HG03066 (cell line): ENCODE measurements at regions not wholly inside any gene's neighbourhood (a gene's known extent, or its start where the extent isn't known, plus 50 kb on each side); places are given as distances from the start of the nearest gene placed in this dataset.
"Not testable (repeated sequence)": the region's sequence is repeated elsewhere in the genome, so short reads cannot be mapped to it uniquely, and the experiment has no call there.

Experiments used
- ATAC-seq: cut with Tn5 transposase; IDR thresholded peaks from one replicate; pipeline ENCODE4 v1.9.1; 2021; ENCODE audit warnings: low read depth; ENCODE audit not compliant: unreplicated experiment

DNA sequence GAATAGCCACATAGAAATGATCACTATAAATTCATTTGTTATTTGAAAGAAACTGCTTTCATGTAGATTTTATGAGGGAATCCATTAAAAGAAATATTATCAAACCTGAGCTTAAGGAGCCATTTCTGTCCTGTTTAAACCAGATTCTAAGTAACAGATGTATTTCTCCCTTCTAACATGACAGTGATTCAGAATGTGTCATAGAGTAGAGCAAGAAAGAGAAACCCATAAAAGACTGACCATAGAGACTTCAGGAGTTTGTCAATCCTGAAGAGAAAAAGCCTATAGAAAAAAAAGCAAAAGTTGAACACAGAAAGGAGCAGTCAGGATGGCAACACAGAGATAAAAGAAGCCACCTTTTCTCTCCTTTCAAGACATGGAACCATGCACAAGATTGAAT is 390.6 kb downstream of the PRIM2 start:
- ATAC-seq, result not testable (repeated sequence)

GRCh38 chr6:57722546-57722945 is 405.1 kb downstream of the PRIM2 start:
- not testable (repeated sequence) for ATAC-seq

GRCh38 chr6:57723815-57724401 is 406.5 kb downstream of the PRIM2 start:
- ATAC-seq, result not testable (repeated sequence)

- not testable (repeated sequence) for ATAC-seq
Observed at GRCh38 chr6:57729407-57729806, 412.0 kb downstream of the PRIM2 start.

DNA sequence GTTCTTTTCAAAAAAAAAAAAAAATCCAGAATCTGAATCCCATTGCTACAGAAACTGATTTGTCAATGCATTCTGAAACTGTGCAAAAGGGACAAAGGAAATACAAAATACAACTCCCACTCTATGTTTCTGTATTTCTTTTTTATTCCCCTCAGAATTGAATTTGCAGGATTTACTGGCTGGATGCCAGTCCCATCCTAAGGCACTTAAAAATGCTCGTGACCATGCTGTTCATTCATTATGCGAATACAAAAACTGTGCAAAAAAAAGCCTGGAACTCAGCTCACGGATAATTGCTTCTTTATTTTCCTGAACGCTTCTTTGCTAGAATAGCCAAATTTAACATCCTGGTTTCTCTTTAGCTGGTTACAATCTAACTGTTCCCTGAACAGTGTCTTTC is 413.3 kb downstream of the PRIM2 start:
- not testable (repeated sequence) for ATAC-seq

DNA sequence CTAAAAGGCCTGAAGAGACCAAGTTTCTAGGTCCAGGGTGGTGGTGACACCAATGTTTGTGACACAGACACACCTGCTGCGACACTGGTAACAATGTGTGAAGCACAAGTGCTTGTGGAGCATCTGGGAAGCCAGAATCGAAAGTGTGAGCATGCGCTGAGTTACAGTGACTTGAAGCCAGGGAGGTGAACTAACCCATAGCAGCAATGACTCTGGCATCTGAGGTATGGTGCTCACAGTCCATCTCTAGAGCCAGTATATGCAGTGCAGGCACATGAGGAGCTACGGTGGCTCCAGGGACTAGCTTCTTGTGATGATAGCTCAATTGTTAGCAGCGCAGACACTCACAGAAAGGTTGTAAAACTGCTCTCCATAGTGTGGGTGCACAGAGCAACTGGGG is 430.3 kb downstream of the PRIM2 start:
- ATAC-seq, result not testable (repeated sequence)

- not testable (repeated sequence) for ATAC-seq
Observed at GRCh38 chr6:57759850-57760249, 442.4 kb downstream of the PRIM2 start.

GRCh38 chr6:57792720-57793397 is 475.4 kb downstream of the PRIM2 start:
- ATAC-seq, result not testable (repeated sequence)

DNA sequence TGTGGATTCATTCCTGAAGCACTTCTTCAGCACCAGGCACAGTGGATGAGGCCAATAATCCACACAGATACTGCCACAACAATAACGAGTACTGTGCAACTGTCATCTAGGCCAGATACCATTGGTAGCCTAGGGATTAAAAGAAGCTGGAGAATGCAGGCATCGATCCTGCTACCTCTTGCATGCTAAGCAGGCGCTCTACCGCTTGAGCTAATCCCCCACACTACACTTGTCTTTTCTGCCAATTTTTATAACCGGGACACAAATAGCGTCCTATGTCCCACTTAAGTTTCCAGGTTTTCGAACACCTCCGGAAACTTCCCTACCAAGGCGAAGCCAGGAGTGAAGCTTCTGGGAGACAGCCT is 475.9 kb downstream of the PRIM2 start:
- not testable (repeated sequence) for ATAC-seq

GRCh38 chr6:57799703-57800479 is 482.5 kb downstream of the PRIM2 start:
- ATAC-seq, result not testable (repeated sequence)

GRCh38 chr6:57808581-57808980 is 491.2 kb downstream of the PRIM2 start:
- not testable (repeated sequence) for ATAC-seq

DNA sequence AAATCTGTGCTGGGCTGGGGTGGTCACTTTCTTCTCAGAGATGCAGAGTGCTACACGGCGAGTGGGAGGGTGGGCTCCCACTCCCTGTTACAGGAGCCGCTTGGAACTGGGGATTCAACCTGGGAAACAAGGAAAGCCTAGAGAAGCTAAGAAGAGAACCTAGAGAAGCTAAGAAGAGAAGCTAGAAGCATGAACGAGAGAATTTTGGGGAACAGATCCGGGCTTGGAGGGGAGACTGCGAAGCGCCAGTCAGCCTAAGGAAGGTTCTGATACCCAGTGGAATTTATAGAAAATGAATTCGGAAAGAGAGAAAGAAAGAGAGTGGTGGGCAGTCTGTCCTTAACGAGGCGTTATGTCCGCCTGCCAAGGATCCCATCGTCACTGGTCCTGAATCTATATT is 492.0 kb downstream of the PRIM2 start:
- ATAC-seq, result not testable (repeated sequence)

DNA sequence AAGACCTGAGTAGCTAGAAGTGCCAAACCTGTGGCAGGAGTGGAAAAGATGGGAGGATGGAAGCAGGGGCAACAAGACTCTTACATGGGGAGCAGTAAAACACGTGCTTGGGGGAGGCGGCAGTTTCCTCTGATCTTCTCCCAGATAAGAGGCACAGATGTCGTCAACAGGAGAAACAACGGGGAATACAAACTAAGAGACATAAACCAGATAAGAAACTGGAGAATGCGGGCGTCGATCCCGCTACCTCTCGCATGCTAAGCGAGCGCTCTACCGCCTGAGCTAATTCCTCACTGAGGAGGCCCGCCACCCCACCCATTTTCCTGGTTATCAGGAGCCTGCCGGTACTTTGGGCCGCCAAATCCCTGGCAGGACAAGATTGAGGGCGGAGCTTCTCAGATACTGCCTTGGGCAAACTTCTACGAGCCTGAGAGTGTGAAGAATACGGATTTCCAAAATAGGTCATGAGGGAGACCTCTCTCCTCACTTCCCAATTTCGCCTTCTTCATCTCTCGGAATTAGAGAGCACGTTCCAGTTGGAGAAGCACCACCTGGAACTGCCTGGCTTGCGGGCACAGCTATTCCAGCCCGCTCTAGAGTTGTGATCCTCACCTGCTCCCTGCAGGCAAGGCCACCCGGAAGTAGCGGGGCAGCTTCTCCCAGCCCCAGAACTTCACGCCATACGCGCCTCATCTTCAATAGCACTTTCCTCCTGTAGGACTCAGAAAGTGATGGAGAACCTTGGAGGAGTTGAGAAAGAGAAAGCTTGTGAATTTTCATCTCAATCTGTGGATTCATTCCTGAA is 496.0 kb downstream of the PRIM2 start:
- not testable (repeated sequence) for ATAC-seq

DNA sequence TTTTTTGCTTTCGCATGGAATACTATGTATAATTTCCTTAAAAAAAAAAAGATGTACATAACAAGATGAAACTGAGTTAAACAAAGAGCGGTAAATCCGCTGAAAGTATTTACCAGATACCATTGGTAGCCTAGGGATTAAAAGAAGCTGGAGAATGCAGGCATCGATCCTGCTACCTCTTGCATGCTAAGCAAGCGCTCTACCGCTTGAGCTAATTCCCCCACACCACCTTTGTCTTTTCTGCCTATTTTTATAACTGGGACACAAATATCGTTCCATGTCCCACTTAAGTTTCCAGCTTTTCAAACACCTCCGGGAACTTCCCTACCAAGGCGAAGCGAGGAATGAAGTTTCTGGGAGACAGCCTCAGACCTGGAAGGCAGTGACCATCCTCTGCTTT is 498.4 kb downstream of the PRIM2 start:
- ATAC-seq, result not testable (repeated sequence)

DNA sequence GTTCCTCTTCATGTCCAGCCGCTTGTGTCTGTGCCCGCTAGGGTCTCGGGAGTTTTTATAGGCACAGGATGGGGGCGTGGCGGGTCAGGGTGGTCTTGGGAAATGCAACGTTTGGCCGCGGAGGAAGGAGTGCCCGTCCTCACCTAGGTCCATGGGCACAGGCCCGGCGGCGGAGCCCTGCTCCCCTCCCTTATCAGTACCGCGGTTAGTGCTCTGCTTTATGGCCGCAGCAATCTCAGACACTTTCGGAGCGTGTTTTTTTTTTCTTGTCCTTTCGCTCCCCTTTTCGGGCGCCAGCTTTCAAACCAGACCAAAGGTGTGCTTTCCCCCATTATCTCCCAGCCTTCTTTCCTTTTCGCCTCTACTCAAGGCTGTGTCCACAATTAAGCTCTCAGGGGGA is 503.9 kb downstream of the PRIM2 start:
- ATAC-seq, result not testable (repeated sequence)

DNA sequence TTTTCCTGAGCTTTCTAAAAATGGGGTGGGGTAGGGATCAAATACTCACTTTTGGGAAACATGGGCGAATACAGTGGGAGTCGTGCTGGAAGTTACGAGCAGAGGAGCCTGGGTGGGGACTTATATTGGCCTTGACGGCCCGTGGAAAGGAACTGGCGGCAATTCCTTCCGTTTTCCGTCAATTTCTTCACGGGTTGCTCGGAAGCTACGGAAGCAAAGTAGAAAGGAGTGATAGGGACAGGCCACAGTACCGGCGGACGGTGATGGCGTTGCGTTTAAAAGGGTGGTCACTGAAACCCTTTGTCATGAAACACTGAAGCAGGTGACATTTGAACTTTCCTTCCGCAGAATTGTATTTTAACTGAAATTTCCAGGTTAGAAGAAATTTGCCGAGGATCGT is 505.0 kb downstream of the PRIM2 start:
- not testable (repeated sequence) for ATAC-seq

DNA sequence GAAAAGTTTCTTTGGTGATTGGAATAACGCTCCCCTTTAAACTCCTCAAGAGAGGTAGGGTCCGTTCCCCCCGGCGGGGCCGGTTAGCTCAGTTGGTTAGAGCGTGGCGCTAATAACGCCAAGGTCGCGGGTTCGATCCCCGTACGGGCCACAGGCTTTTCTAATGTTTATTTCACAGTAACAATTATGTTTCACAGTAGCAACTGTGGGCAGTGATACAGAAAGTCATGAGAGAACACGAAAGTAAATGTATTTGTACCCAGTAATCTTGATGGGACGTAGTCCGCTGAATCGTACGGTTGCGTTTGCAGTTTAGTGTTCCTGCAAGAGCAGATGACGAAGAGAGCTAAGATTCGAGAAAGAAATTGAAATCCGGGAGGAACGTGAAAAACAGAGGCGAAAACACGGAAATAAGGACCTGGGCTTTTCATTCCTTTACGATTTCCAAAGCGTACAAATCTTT is 505.5 kb downstream of the PRIM2 start:
- no peak for ATAC-seq

DNA sequence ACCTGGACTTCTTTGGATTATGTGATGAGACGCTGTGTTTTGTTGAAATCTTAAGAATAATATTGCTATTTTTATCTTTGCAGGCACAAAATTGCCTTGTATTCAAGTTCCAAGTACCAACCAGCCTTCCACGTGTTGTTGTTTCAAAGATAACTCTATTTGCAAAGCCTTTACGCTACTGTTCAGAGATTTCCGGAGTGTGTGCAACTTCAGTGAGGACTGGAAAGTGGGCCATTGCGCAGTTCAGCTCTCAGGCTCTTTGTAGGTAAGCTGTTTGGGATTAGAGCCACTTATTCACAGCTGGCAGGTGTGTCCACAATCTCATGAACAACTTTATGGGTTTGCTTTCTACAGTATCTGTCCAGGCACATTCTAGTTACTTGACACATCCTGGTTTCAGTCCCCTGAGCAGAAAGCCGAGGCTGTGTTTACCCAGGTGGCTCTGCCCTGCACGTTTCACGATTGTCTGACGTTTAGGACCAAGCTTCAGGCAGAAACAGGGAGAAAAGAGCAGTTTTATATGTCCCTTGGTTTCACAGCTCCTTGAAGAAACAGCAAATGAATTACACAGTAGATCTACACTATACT is 520.3 kb downstream of the PRIM2 start:
- not testable (repeated sequence) for ATAC-seq

DNA sequence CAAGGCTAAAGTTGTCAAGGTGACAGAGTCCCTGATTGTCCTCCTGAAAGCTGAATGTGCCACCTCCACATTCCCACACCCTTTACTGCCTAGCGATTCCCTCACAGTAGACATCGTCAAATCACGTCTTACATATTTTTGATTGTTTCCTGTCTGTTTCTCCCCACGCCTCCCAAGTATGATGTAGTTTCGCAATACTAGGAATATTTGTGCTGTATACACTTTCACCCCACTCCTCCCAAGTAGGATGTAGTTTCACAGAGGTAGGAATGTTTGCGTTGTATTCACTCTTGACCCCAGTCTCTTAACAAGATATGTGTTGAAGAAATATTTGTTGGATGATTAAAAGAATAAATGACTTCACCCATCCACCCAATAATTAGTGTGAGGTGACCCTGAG is 524.1 kb downstream of the PRIM2 start:
- not testable (repeated sequence) for ATAC-seq

GRCh38 chr6:57853745-57854407 is 536.4 kb downstream of the PRIM2 start:
- ATAC-seq, result not testable (repeated sequence)
